Colonic mucosa (tissue), 4 donors: ENCODE measurements at regions not wholly inside any gene's neighbourhood (a gene's known extent, or its start where the extent isn't known, plus 50 kb on each side); places are given as distances from the start of the nearest gene placed in this dataset.

Source experiments
- DNase-seq: peaks from one replicate; pipeline ENCODE4 v3.0.0-alpha.2; 2020
- H3K27ac ChIP-seq: fragments of 200-600 bp; one replicate; pipeline ENCODE4 v1.8.0; 2021
- H3K27me3 ChIP-seq: fragments of 200-600 bp; one replicate; pipeline ENCODE4 v1.8.0; 2021
- H3K36me3 ChIP-seq: fragments of 200-600 bp; one replicate; pipeline ENCODE4 v1.8.0; 2021
- H3K4me1 ChIP-seq: fragments of 200-600 bp; one replicate; pipeline ENCODE4 v1.8.0; 2021; ENCODE audit warnings: mild to moderate bottlenecking
- H3K4me3 ChIP-seq: fragments of 200-600 bp; one replicate; pipeline ENCODE4 v1.8.0; 2021
- H3K9ac ChIP-seq, 2 donors: one replicate each; pipeline ENCODE4 v1.7.0; 2013; ENCODE audit warnings: control low read depth in 2 of 2, low read depth in 2 of 2, low read length in 2 of 2
- H3K9me3 ChIP-seq: fragments of 200-600 bp; one replicate; pipeline ENCODE4 v1.8.0; 2021
- CTCF ChIP-seq: fragments of 200-600 bp; IDR thresholded peaks from one replicate; pipeline ENCODE4 v1.8.0; 2022; ENCODE audit warnings: antibody characterized with exemption, mild to moderate bottlenecking
- intact Hi-C: fragments of 100-400 bp; cut with DNase I; formaldehyde crosslinking; loops from one replicate; pipeline ENCODE4 v1.14.1; 2022
- donor health status: healthy.
- donor health status: DM: no; HTN: no; CAD: no.
- donor health status: DM: no; HTN: no; CAD: no.

DNA sequence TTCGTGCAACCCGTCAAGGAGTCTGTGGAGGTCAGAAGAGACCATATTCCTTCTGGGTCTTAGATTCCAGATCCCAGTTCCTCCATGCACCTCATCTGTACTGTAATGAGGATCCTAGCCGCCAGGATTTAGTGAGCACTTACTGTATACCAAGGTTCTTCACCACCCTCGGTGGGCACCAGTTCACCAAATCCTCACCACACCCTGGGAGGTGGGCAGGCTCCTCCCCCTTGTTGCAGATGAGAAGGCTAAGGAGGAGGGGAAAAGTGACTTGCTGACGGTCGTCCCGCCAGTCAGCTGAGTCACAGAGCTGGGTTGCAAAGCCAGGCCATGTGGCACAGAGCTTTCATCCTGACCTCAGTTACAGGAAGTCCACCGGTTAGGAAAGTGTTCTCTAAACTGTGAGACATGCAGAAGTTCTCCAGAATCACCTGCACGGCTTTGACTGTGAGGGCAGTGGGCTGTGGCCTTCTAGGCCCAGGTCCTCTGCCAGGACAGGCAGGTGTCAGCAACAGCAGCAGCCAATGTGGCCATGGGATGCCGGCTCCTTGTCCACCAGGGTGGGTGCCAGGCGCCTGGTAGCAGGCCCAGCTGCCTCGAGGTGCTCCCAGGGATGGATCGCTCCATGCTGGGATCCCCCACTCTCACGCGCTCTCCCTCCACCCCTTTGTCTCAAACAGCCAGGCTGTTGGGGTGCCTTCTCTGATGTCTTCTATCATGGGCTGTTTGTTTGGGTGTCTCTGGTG, 240.3 kb upstream of the GSE1 start:
- H3K4me3 ChIP-seq, result no peak overlapping the region
- H3K9ac ChIP-seq, result no peak overlapping the region
- H3K4me1 ChIP-seq, result peaks cover 13% of the 10 kb centered on the region
- H3K27me3 ChIP-seq, result no peaks in the 10 kb centered on the region
- DNase-seq, result peak; percentile 47
- no peaks in the 10 kb centered on the region for H3K36me3 ChIP-seq
- H3K9me3 ChIP-seq, result no peaks in the 10 kb centered on the region
- intact Hi-C loops, result no loop called here
- TF ChIP-seq CTCF, result no peak
- H3K27ac ChIP-seq, result no peak overlapping the region

GRCh38 chr16:85373741-85374570, 239.2 kb upstream of the GSE1 start:
- H3K9ac ChIP-seq, result no peak overlapping the region
- H3K9me3 ChIP-seq, result no peaks in the 10 kb centered on the region
- TF ChIP-seq CTCF, result no peak
- no peaks in the 10 kb centered on the region for H3K27me3 ChIP-seq
- no peak overlapping the region for H3K27ac ChIP-seq
- H3K4me3 ChIP-seq, result no peak overlapping the region
- no peaks in the 10 kb centered on the region for H3K36me3 ChIP-seq
- intact Hi-C loops, result no loop called here
- peaks cover 13% of the 10 kb centered on the region for H3K4me1 ChIP-seq
- no peak for DNase-seq

- H3K9me3 ChIP-seq, result no peaks in the 10 kb centered on the region
- DNase-seq, result no peak
Observed at GRCh38 chr16:85374571-85374872, 238.6 kb upstream of the GSE1 start.

GRCh38 chr16:85375282-85375681, 237.8 kb upstream of the GSE1 start:
- Histone ChIP-seq H3K9me3 (no peaks in the 10 kb centered on the region), H3K4me3 (no peak overlapping the region), H3K36me3 (no peaks in the 10 kb centered on the region), H3K27me3 (no peaks in the 10 kb centered on the region), H3K4me1 (peaks cover 13% of the 10 kb centered on the region), H3K27ac (no peak overlapping the region), H3K9ac (no peak overlapping the region)
- no peak for DNase-seq
- TF ChIP-seq CTCF, result no peak
- intact Hi-C loops, result no loop called here

More at GRCh38 chr16:85374571-85374872, 238.6 kb upstream of the GSE1 start:
- peaks cover 13% of the 10 kb centered on the region for H3K4me1 ChIP-seq
- H3K9ac ChIP-seq, result no peak overlapping the region
- no peak for TF ChIP-seq CTCF
- no peaks in the 10 kb centered on the region for H3K36me3 ChIP-seq
- H3K4me3 ChIP-seq, result no peak overlapping the region
- intact Hi-C loops, result no loop called here
- no peak overlapping the region for H3K27ac ChIP-seq
- no peaks in the 10 kb centered on the region for H3K27me3 ChIP-seq

DNA sequence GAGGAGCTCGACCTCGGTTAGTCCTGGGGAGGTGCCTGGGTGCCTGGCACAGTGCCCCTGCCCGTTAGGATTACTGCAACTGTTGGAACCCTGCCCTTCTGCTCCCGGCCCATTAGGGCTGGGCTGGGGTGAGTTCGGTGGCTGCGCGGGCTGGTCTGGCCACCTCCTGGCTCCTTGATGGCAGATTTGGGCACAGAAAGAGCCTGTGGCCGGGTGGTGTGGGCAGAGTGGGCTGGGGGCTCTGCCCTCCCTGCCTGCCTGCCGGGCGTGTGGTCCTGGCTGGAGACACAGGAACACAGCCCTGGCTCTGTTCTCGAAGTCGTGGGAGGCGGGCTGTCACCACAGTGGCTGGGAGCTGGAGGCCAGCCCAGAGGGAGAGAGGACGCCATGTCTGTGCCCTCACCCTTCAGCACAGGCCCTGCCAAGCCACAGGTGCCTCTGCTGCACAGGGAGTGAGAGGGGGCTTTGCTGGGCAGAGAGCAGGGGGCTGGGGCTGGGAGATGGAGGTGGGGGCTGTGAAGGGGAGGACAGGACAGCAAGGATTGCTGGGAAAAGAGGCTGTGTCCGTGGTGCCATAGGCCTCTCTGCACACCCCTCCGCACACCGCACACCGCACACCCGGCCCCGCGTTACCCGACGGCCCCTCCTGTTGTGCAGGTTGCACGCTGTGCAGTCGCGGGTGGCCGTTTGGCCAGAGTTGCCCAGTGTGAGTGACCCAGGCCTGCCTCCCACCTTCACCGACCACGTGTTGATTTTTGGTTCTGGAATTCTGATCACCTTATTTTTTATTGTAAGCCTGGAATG, 236.6 kb upstream of the GSE1 start:
- peaks cover 9% of the 10 kb centered on the region for H3K4me1 ChIP-seq
- H3K36me3 ChIP-seq, result no peaks in the 10 kb centered on the region
- intact Hi-C loops, result no loop called here
- no peaks in the 10 kb centered on the region for H3K27me3 ChIP-seq
- peak overlapping the region in 1 of 2 donors; percentile 13 for H3K9ac ChIP-seq
- no peak overlapping the region for H3K4me3 ChIP-seq
- TF ChIP-seq CTCF, result no peak
- DNase-seq, result peak; percentile 74
- H3K27ac ChIP-seq, result no peak overlapping the region
- H3K9me3 ChIP-seq, result no peaks in the 10 kb centered on the region
